CD14-positive monocyte (primary cell): ENCODE measurements at regions not wholly inside any gene's neighbourhood (a gene's known extent, or its start where the extent isn't known, plus 50 kb on each side); places are given as distances from the start of the nearest gene placed in this dataset.

Experiments
- DNase-seq, 3 donors: peaks; one replicate each; pipeline ENCODE4 v3.0.0-alpha.2; 2011 to 2022
- H2AFZ ChIP-seq: 2 replicates; pipeline ENCODE4 v1.6.0; 2012; ENCODE audit warnings: mild to moderate bottlenecking, low read depth, low read length, inconsistent platforms; ENCODE audit not compliant: insufficient read depth, poor library complexity, severe bottlenecking
- H3K27ac ChIP-seq, 2 donors: 1 replicate in 1 of 2; 2 replicates in 1 of 2; pipeline ENCODE4 v1.5.1; 2012 to 2013; ENCODE audit warnings: low read length in 2 of 2, control low read depth in 1 of 2, inconsistent platforms in 1 of 2, low read depth in 1 of 2, mild to moderate bottlenecking in 1 of 2
- H3K27me3 ChIP-seq, 2 donors: one replicate each; pipeline versions ENCODE4 v1.6.0 to v1.6.1; 2011 to 2013; ENCODE audit warnings: low read length in 2 of 2; ENCODE audit not compliant: control insufficient read depth in 2 of 2, insufficient read depth in 2 of 2
- H3K36me3 ChIP-seq, 2 donors: replicated peaks in 1 of 2; 1 replicate in 1 of 2; 2 replicates in 1 of 2; pipeline versions ENCODE4 v1.5.1 to v1.6.1; 2012 to 2013; ENCODE audit warnings: low read length in 2 of 2, control low read depth in 1 of 2, inconsistent platforms in 1 of 2, mild to moderate bottlenecking in 1 of 2; ENCODE audit not compliant: insufficient read depth in 2 of 2, control insufficient read depth in 1 of 2
- H3K4me1 ChIP-seq, 2 donors: 1 replicate in 1 of 2; 2 replicates in 1 of 2; pipeline versions ENCODE4 v1.5.1 to v1.6.1; 2012 to 2013; ENCODE audit warnings: low read length in 2 of 2, control low read depth in 1 of 2, inconsistent platforms in 1 of 2, mild to moderate bottlenecking in 1 of 2, moderate library complexity in 1 of 2; ENCODE audit not compliant: insufficient read depth in 2 of 2, control insufficient read depth in 1 of 2
- H3K4me2 ChIP-seq: replicated peaks from 2 replicates; pipeline ENCODE3; 2012; ENCODE audit warnings: low read length, moderate library complexity, mild to moderate bottlenecking; ENCODE audit not compliant: poor library complexity, severe bottlenecking; ENCODE audit errors: extremely low read depth
- H3K4me3 ChIP-seq, 3 experiments: fragments of 200-600 bp in 1 of 3; sonication (generic) in 1 of 3; replicated peaks in 1 of 3; 1 replicate in 2 of 3; 2 replicates in 1 of 3; pipeline ENCODE4 v1.5.1; 2011 to 2013; ENCODE audit warnings: low read length in 3 of 3, mild to moderate bottlenecking in 3 of 3, control low read depth in 2 of 3, low read depth in 2 of 3, inconsistent platforms in 1 of 3, moderate library complexity in 1 of 3
- H3K79me2 ChIP-seq: 2 replicates; pipeline ENCODE4 v1.6.0; 2012; ENCODE audit warnings: mild to moderate bottlenecking, control low read depth, inconsistent platforms, low read length, moderate library complexity; ENCODE audit not compliant: insufficient read depth
- H3K9ac ChIP-seq: 2 replicates; pipeline ENCODE4 v1.6.0; 2017; ENCODE audit warnings: low read length, mild to moderate bottlenecking; ENCODE audit not compliant: insufficient read depth, poor library complexity, severe bottlenecking
- H3K9me3 ChIP-seq, 2 donors: replicated peaks in 1 of 2; 1 replicate in 1 of 2; 2 replicates in 1 of 2; pipeline versions ENCODE4 v1.5.1 to v1.6.1; 2012 to 2013; ENCODE audit warnings: low read length in 2 of 2, control low read depth in 1 of 2; ENCODE audit not compliant: control insufficient read depth in 1 of 2, insufficient read depth in 1 of 2
- H4K20me1 ChIP-seq: 2 replicates; pipeline ENCODE4 v1.6.0; 2012; ENCODE audit warnings: mild to moderate bottlenecking, low read length, control low read depth, moderate library complexity; ENCODE audit not compliant: insufficient read depth
- H3K27ac Mint-ChIP-seq, 7 donors: one replicate each; pipeline ENCODE4 v1.8.0; 2020; ENCODE audit warnings: mild to moderate bottlenecking in 7 of 7, mixed read lengths in 7 of 7, moderate library complexity in 6 of 7, inconsistent platforms in 2 of 7
- H3K27me3 Mint-ChIP-seq, 3 donors: one replicate each; pipeline ENCODE4 v1.8.0; 2021 to 2022; ENCODE audit warnings: low read depth in 3 of 3, mild to moderate bottlenecking in 3 of 3, mixed read lengths in 3 of 3, moderate library complexity in 3 of 3, inconsistent platforms in 1 of 3
- H3K36me3 Mint-ChIP-seq, 2 donors: one replicate each; pipeline ENCODE4 v1.8.0; 2020; ENCODE audit warnings: mixed read lengths in 2 of 2, inconsistent platforms in 1 of 2, mild to moderate bottlenecking in 1 of 2
- H3K4me1 Mint-ChIP-seq: one replicate; pipeline ENCODE4 v1.8.0; 2020; ENCODE audit warnings: mild to moderate bottlenecking, mixed read lengths
- H3K4me3 Mint-ChIP-seq, 2 donors: one replicate each; pipeline ENCODE4 v1.8.0; 2020; ENCODE audit warnings: mild to moderate bottlenecking in 2 of 2, mixed read lengths in 2 of 2, moderate library complexity in 1 of 2
- H3K9me3 Mint-ChIP-seq, 7 donors: one replicate each; pipeline ENCODE4 v1.8.0; 2020 to 2022; ENCODE audit warnings: mixed read lengths in 7 of 7, mild to moderate bottlenecking in 6 of 7, moderate library complexity in 6 of 7, inconsistent platforms in 2 of 7
- CTCF ChIP-seq: fragments of 200-600 bp; IDR thresholded peaks from one replicate; pipeline ENCODE4 v1.8.0; 2022; ENCODE audit warnings: antibody characterized with exemption, mild to moderate bottlenecking
- WGBS: methylation state at CpG from one replicate; pipeline ENCODE4 v1.1.5; 2013; ENCODE audit warnings: missing lambda C conversion rate; ENCODE audit not compliant: insufficient coverage; 5-methylcytosine and 5-hydroxymethylcytosine counted together
- intact Hi-C, 2 donors: fragments of 100-400 bp; cut with micrococcal nuclease; formaldehyde crosslinking; loops; one replicate each; pipeline versions ENCODE4 v1.15.0 to v1.15.1; 2023

- Histone ChIP-seq H3K36me3 (no peaks in the 10 kb centered on the region), H3K9me3 (peaks cover 9 to 20% of the 10 kb centered on the region in 2 donors), H3K4me3 (no peak overlapping the region), H3K27me3 (peaks cover 25 to 34% of the 10 kb centered on the region in 2 donors), H4K20me1 (no peaks in the 10 kb centered on the region), H3K79me2 (no peaks in the 10 kb centered on the region), H3K4me1 (no peaks in the 10 kb centered on the region), H3K9ac (no peak overlapping the region), H3K27ac (no peak overlapping the region), H2AFZ (no peak overlapping the region), H3K4me2 (no peak overlapping the region)
- no CpG with 5 or more reads among the region's 2 CpGs for whole genome bisulfite sequencing
- Mint-ChIP-seq H3K36me3 (no peaks in the 10 kb centered on the region), H3K27ac (no peak overlapping the region), H3K4me3 (no peak overlapping the region), H3K4me1 (peaks cover 4% of the 10 kb centered on the region), H3K9me3 (peaks cover 8 to 25% (median 14%) of the 10 kb centered on the region in 7 donors), H3K27me3 (peaks cover 18 to 64% (median 34%) of the 10 kb centered on the region in 3 donors)
- TF ChIP-seq CTCF, result no peak
- intact Hi-C loops, result no loop called here
- no peak for DNase-seq
Measured at GRCh38 chr5:73336366-73336765, 112.2 kb downstream of the FOXD1 start.

GRCh38 chr5:73333944-73334703 is 114.5 kb downstream of the FOXD1 start:
- Histone ChIP-seq H2AFZ (no peak overlapping the region), H3K4me1 (peaks cover 0 to under 1% of the 10 kb centered on the region in 2 donors), H3K9me3 (peaks cover 5 to 28% of the 10 kb centered on the region in 2 donors), H3K4me2 (no peak overlapping the region), H3K9ac (no peak overlapping the region), H4K20me1 (no peaks in the 10 kb centered on the region), H3K79me2 (no peaks in the 10 kb centered on the region), H3K27me3 (peaks cover 22 to 31% of the 10 kb centered on the region in 2 donors), H3K27ac (no peak overlapping the region), H3K4me3 (no peak overlapping the region), H3K36me3 (no peaks in the 10 kb centered on the region)
- Mint-ChIP-seq H3K27ac (no peak overlapping the region), H3K36me3 (no peaks in the 10 kb centered on the region), H3K4me1 (peaks cover 3% of the 10 kb centered on the region), H3K4me3 (peak overlapping the region in 1 of 2 donors; percentile 17), H3K9me3 (peaks cover 16 to 27% (median 22%) of the 10 kb centered on the region in 7 donors), H3K27me3 (peaks cover 13 to 56% (median 23%) of the 10 kb centered on the region in 3 donors)
- no CpG with 5 or more reads among the region's 3 CpGs for WGBS
- TF ChIP-seq CTCF, result no peak
- DNase-seq, result no peak
- intact Hi-C loops, result no loop called here
